ENCODE measurements at regions not wholly inside any gene's neighbourhood (a gene's known extent, or its start where the extent isn't known, plus 50 kb on each side); places are given as distances from the start of the nearest gene placed in this dataset.

- H4K20me1 ChIP-seq (ENCODE audit: insufficient read depth, low read length), result no peaks in the 10 kb centered on the region
- no peaks in the 10 kb centered on the region for H3K27me3 ChIP-seq (ENCODE audit: control insufficient read depth in 2 of 2, insufficient read depth in 2 of 2, low read length in 2 of 2)
- peaks cover 6% of the 10 kb centered on the region for H3K4me1 Mint-ChIP-seq
- H3K9me3 ChIP-seq (replicated peaks in 1 of 2; ENCODE audit: control insufficient read depth in 1 of 2, insufficient read depth in 1 of 2, low read length in 2 of 2), result peaks cover 12 to 47% of the 10 kb centered on the region in 2 donors
- peaks cover 29 to 48% (median 46%) of the 10 kb centered on the region in 7 donors for H3K9me3 Mint-ChIP-seq
- TF ChIP-seq, protein P1, sequence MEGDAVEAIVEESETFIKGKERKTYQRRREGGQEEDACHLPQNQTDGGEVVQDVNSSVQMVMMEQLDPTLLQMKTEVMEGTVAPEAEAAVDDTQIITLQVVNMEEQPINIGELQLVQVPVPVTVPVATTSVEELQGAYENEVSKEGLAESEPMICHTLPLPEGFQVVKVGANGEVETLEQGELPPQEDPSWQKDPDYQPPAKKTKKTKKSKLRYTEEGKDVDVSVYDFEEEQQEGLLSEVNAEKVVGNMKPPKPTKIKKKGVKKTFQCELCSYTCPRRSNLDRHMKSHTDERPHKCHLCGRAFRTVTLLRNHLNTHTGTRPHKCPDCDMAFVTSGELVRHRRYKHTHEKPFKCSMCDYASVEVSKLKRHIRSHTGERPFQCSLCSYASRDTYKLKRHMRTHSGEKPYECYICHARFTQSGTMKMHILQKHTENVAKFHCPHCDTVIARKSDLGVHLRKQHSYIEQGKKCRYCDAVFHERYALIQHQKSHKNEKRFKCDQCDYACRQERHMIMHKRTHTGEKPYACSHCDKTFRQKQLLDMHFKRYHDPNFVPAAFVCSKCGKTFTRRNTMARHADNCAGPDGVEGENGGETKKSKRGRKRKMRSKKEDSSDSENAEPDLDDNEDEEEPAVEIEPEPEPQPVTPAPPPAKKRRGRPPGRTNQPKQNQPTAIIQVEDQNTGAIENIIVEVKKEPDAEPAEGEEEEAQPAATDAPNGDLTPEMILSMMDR (IDR thresholded peaks at IDR 0.05), result peak; percentile 64
- H3K36me3 ChIP-seq (replicated peaks in 1 of 2; ENCODE audit: control insufficient read depth in 1 of 2, insufficient read depth in 2 of 2, low read length in 2 of 2), result peaks cover 29 to 63% of the 10 kb centered on the region in 2 donors
- H3K4me1 ChIP-seq (ENCODE audit: control insufficient read depth in 1 of 2, insufficient read depth in 2 of 2, low read length in 2 of 2), result no peaks in the 10 kb centered on the region
- no peak overlapping the region for H3K27ac ChIP-seq (ENCODE audit: low read depth in 1 of 2, low read length in 2 of 2)
- no peak overlapping the region for H3K4me2 ChIP-seq (replicated peaks; ENCODE audit: extremely low read depth, low read length, poor library complexity, severe bottlenecking)
- H3K27me3 Mint-ChIP-seq (ENCODE audit: low read depth in 3 of 3), result peaks cover 0 to 24% (median 0%) of the 10 kb centered on the region in 3 donors
- no peak overlapping the region for H3K4me3 Mint-ChIP-seq
- peak overlapping the region in 3 of 7 donors; percentile 11 to 50 (median 22) for H3K27ac Mint-ChIP-seq
- H3K36me3 Mint-ChIP-seq, result peaks cover 79 to 95% of the 10 kb centered on the region in 2 donors
- 100% methylated on average over 1 of the region's 3 CpGs for WGBS (ENCODE audit: insufficient coverage)
- no peak overlapping the region for H2AFZ ChIP-seq (ENCODE audit: insufficient read depth, low read depth, low read length, poor library complexity, severe bottlenecking)
- no peaks in the 10 kb centered on the region for H3K79me2 ChIP-seq (ENCODE audit: insufficient read depth, low read length)
- no peak overlapping the region for H3K4me3 ChIP-seq (replicated peaks in 1 of 3; ENCODE audit: low read depth in 2 of 3, low read length in 3 of 3)
- H3K9ac ChIP-seq (ENCODE audit: insufficient read depth, low read length, poor library complexity, severe bottlenecking), result no peak overlapping the region
- peak in 2 of 3 donors; percentile 19 to 20 for DNase-seq
- intact Hi-C loops (cut with micrococcal nuclease), result no loop called here
Observed at GRCh38 chrX:2627272-2627867, 63.7 kb upstream of the CD99 start.

DNA sequence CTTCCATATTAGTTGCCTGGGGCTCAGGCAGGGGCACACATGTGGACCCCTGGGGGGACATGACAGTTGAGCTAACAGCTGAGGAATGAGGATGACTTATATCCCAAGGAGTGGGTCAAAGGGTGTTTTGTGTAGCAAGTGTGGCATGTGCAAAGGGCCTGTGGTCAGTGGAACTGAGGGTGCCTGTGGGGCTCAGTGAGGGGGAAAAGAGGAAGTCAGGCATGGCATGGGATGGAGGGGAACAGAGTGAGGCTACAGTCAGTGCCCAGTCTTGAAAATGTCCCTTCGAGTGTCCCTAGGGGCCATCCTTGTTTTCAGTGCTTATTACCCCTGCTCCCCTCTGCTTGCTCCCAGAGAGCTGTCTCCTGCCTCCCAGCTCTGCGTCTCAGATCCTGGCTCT lies 64.3 kb upstream of the CD99 start:
- peak overlapping the region in 2 of 7 donors; percentile 1 to 58 for H3K27ac Mint-ChIP-seq
- Histone ChIP-seq H3K9me3 (replicated peaks in 1 of 2; ENCODE audit: control insufficient read depth in 1 of 2, insufficient read depth in 1 of 2, low read length in 2 of 2) (peaks cover 12 to 40% of the 10 kb centered on the region in 2 donors), H3K27ac (ENCODE audit: low read depth in 1 of 2, low read length in 2 of 2) (no peak overlapping the region), H3K27me3 (ENCODE audit: control insufficient read depth in 2 of 2, insufficient read depth in 2 of 2, low read length in 2 of 2) (no peaks in the 10 kb centered on the region), H3K9ac (ENCODE audit: insufficient read depth, low read length, poor library complexity, severe bottlenecking) (no peak overlapping the region), H4K20me1 (ENCODE audit: insufficient read depth, low read length) (no peaks in the 10 kb centered on the region), H3K36me3 (replicated peaks in 1 of 2; ENCODE audit: control insufficient read depth in 1 of 2, insufficient read depth in 2 of 2, low read length in 2 of 2) (peaks cover 32 to 69% of the 10 kb centered on the region in 2 donors), H3K4me3 (replicated peaks in 1 of 3; ENCODE audit: low read depth in 2 of 3, low read length in 3 of 3) (no peak overlapping the region), H3K4me1 (ENCODE audit: control insufficient read depth in 1 of 2, insufficient read depth in 2 of 2, low read length in 2 of 2) (no peaks in the 10 kb centered on the region), H3K79me2 (ENCODE audit: insufficient read depth, low read length) (no peaks in the 10 kb centered on the region), H3K4me2 (replicated peaks; ENCODE audit: extremely low read depth, low read length, poor library complexity, severe bottlenecking) (no peak overlapping the region), H2AFZ (ENCODE audit: insufficient read depth, low read depth, low read length, poor library complexity, severe bottlenecking) (no peak overlapping the region)
- peaks cover 6% of the 10 kb centered on the region for H3K4me1 Mint-ChIP-seq
- H3K27me3 Mint-ChIP-seq (ENCODE audit: low read depth in 3 of 3), result peaks cover 0 to 23% (median 0%) of the 10 kb centered on the region in 3 donors
- TF ChIP-seq, protein P1 (IDR thresholded peaks at IDR 0.05), result no peak
- 100% methylated on average over 2 of the region's 2 CpGs for WGBS (ENCODE audit: insufficient coverage)
- H3K36me3 Mint-ChIP-seq, result peaks cover 80 to 97% of the 10 kb centered on the region in 2 donors
- no peak for DNase-seq
- peaks cover 24 to 42% (median 40%) of the 10 kb centered on the region in 7 donors for H3K9me3 Mint-ChIP-seq
- intact Hi-C loops (cut with micrococcal nuclease), result no loop called here
- no peak overlapping the region for H3K4me3 Mint-ChIP-seq

Measured in CD14-positive monocyte (primary cell).